GM21367 (cell line): ENCODE measurements at regions not wholly inside any gene's neighbourhood (a gene's known extent, or its start where the extent isn't known, plus 50 kb on each side); places are given as distances from the start of the nearest gene placed in this dataset.
"Not testable (repeated sequence)": the region's sequence is repeated elsewhere in the genome, so short reads cannot be mapped to it uniquely, and the experiment has no call there.

Source experiments
- ATAC-seq: cut with Tn5 transposase; IDR thresholded peaks from one replicate; pipeline ENCODE4 v1.9.1; 2021; ENCODE audit not compliant: unreplicated experiment

- no peak for ATAC-seq
Observed at GRCh38 chr4:110424144-110424543, 51.8 kb upstream of the ENPEP start.

- ATAC-seq, result no peak
Observed at GRCh38 chr4:110418641-110419040, 57.3 kb upstream of the ENPEP start.

DNA sequence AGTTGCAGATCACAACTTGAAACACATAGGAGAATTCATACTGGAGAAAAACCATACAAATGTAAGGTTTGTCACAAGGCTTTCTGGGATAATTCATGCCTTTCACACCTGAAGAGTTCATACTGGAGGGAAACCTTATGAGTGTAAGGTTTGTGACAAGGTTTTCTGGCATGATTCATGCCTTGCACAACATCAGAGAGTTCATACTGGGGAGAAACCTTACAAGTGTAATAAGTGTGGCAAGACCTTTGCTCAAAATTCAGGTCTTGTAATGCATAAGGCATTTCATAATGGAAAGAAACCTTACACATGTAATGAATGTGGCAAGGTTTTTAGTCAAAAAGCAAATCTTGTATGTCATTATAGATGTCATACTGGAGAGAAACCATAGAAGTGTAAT is 58.8 kb upstream of the ENPEP start:
- no peak for ATAC-seq

DNA sequence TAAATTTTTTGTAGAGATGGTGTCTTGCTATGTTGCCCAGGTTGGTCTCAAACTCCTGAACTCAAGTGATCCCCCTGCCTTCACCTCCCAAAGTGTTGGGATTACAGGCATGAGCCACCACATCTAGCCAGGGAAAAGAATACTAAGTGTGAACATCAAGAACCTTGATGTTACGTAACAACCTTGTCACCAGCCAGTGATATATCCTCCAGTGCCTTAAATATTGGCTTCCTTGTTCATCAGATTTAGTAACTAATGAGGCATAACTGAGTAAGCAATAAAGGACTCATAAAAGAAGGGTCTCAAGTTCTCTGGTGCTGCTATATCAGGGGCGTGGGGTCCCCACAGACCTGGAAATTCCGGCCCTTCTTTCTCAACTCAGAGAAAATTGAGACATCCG is 60.5 kb upstream of the ENPEP start:
- ATAC-seq, result no peak

DNA sequence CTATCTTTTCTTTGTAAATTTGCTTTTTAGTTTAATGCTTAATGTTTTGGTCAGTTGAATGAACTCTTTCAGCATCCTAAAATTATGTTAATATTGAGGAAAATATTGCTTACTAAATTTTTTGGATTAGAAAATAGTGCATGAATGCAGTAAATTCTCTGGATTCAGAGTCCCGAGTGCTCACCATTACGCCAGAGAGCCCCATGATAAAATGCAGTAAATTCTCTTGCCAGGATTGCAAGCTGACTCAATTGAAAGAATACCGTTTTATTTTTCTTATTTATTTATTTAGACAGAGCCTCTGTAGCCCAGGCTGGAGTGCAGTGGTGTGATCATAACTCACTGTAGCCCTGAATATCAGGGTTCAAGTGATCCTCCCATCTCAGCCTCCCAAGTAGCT is 60.9 kb upstream of the ENPEP start:
- no peak for ATAC-seq

- no peak for ATAC-seq
Observed at GRCh38 chr4:110414561-110414920, 61.4 kb upstream of the ENPEP start.

DNA sequence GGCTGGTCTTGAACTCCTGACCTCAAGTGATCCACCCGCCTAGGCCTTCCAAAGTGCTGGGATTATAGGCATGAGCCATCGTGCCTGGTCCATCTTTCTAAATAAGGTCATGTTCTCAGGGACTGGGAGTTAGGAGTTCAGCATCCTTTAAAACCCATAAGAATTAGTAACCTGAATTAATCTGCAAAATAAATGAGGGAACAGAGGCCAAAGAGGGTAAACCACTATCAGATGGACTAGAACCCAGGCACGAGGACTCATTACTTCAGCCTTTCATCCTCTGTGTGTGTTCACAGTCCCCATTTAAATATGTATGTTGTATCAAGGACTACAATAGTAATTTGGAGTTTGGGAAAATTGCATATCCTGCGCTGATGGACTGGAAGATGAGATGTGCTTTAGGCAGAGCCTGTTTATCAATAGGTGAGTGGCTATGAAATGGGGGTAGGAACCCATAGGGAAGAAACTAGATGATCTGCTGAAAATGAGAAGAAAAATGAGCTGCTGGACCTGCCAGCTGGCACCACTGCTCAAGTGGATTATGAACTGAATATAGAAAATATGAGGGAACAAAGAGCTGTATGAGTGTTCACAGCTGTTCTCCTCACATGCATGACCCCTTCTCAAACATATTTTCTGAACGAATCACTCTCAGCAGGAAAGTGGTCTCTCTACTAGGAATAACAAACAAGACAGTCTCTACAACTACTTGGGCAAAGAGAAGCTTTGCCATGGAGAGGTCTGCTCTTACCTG is 62.0 kb upstream of the ENPEP start:
- ATAC-seq, result not testable (repeated sequence)

- no peak for ATAC-seq
Observed at GRCh38 chr4:110412354-110413065, 63.4 kb upstream of the ENPEP start.

DNA sequence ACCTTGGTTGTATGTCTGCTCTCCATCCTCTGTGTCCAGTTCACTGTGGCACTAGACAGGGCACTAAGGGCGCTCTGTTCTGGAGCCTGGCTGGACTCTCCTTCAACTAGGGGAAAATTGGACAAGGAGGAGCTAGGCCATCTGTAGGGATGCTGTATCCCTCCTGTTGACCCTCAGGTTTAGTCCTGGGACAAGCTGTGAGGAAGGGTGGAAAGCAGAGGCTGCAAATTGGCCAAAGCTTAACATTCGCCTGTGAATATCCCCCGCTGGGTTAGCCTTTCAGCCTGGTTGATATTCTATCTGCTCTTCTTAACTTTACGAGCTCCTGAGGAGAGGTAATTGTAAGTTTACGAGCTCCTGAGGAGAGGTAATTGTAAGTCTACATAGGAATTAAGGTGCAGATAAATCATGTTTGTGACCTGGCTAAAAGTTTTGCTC is 64.4 kb upstream of the ENPEP start:
- ATAC-seq, result no peak

DNA sequence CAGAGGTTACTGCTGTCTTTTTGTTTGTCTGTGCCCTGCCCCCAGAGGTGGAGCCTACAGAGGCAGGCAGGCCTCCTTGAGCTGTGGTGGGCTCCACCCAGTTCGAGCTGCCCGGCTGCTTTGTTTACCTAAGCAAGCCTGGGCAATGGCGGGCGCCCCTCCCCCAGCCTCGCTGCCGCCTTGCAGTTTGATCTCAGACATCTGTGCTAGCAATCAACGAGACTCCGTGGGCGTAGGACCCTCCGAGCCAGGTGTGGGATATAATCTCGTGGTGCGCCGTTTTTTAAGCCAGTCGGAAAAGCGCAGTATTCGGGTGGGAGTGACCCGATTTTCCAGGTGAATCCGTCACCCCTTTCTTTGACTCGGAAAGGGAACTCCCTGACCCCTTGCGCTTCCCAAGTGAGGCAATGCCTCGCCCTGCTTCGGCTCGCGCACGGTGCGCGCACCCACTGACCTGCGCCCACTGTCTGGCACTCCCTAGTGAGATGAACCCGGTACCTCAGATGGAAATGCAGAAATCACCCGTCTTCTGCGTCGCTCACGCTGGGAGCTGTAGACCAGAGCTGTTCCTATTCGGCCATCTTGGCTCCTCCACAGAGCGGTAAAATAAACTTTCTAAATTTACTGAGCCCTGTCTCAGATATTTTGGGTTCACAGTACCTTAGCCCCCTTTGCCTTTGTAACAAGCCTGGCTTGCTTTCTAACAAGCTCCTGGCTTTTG is 64.9 kb upstream of the ENPEP start:
- not testable (repeated sequence) for ATAC-seq

DNA sequence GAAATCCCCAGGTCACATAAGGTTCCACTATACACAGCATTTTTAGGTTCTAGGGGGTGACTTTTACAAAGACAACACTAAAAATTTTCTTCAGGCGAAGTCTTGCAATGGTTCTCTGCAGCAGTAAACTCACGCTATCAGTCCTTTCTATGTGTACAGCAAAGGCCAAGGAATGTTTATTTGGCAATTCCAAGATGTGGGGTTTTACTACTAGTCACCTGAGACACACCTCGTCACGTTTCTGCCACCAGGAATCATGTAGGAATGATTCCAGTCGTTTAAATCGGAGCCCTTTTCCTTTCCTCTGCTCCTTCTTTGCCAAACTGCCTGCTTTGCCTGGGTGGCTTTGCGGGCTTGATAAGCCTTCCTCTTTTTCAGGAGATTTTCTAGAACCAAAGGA is 75.9 kb upstream of the ENPEP start:
- no peak for ATAC-seq

DNA sequence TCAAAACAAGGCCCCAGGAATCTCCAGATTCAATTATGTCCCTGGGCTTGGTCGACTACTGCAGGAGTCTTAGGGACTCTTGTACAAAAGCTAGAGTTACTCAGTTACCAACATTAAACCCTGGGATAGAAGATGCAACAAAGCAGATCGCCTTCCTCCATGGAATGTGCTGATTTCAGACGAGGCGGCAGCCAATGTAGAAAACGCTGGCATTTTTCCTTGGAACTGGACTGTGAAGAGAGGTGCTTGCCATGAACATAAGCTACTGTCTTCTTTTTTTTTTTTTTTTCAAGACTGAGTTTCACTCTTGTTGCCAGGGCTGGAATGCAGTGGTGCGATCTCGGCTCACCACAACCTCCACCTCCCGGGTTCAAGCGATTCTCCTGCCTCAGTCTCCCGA is 76.9 kb upstream of the ENPEP start:
- ATAC-seq, result not testable (repeated sequence)

DNA sequence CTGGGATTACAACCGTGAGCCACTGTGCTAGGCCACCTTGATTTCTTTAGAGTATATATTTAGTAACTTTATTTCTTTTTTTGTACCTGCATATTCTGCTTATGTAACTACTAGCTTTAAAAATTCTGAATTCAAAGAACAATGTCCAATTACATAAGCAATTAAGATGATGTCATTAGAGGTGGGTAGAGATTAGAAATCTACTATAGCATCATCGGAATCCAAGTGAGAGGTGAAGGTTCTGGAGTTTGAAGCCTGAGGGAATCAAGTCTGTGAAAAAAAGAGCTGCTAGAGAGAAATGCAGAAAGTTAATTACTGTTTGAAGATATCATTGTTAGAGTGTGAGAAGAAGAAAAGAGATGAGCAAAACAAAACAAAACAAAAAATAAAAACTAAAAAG is 79.0 kb upstream of the ENPEP start:
- ATAC-seq, result no peak

DNA sequence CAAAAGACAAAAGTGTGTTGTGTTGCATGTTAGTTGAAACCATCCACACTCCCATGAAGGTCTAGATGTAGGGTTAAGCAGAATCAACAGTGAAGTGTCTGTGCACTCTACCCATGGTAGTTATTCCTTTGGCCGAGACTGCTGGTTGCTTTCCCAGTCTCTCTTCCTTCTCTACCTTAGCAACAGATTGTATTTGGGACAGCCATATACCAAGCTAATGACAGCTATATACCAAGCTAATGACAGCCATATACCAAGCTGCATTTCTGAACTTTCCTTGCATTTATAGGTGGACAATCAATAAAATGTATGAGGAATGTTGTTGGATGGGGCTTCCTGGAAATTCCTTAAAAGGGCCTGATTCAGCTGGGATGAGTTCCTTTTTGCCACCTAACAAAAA is 80.5 kb upstream of the ENPEP start:
- ATAC-seq, result no peak

GRCh38 chr4:110394871-110395270 is 81.1 kb upstream of the ENPEP start:
- no peak for ATAC-seq

DNA sequence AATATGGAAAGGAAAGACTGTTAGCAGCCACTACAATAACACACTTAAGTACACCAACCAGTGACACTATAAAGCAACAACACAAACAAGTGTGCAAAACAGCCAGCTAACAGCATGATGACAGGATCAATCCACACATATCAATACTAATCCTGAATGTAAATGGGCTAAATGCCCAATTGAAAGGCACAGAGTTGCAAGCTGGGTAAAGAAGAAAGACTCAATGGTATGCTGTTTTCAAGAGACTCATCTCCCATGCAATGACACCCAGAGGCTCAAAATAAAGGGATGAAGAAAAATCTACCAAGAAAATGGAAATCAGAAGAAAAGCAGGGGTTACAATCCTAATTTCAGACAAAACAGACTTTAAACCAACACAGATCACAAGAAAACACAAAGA is 94.2 kb upstream of the ENPEP start:
- ATAC-seq, result no peak

DNA sequence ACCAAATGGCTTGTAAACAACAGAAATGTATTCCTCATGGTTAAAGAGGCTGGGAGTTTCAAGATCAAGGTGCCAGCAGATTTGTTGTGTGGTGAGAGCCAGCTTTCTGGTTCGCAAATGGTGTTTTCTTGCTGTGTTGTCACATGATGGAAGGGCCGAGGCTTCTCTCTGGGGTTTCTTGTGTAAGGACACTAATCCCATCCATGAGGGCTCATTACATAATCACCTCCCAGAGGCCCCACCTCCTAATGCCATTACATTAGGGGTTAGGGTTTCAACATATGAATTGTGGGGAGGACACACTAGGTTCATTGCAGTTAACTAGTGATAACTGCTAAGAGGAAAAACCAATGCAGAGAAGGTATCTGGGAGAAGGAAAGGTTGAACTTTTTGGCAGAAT is 103.5 kb upstream of the ENPEP start:
- no peak for ATAC-seq

GRCh38 chr4:110371016-110371770 is 104.8 kb upstream of the ENPEP start:
- no peak for ATAC-seq

DNA sequence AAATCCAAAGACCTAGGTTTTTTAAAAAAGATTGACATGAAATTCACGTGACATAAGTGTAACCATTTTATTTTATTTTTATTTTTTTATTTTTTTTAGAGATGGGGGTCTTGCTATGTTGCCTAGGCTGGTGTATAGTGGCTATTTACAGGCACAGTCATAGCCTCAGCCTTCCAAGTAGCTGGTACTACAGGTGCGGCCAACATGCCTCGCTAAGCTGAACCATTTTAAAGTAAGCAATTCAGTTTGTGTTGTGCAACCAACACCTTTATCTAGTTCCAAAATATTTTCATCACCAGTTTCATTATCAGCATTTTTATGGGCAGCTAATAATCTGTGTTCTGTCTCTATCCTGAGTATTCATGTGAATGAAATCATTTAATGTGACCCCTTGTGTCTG is 107.5 kb upstream of the ENPEP start:
- no peak for ATAC-seq

GRCh38 chr4:110367156-110367555 is 108.8 kb upstream of the ENPEP start:
- ATAC-seq, result no peak

DNA sequence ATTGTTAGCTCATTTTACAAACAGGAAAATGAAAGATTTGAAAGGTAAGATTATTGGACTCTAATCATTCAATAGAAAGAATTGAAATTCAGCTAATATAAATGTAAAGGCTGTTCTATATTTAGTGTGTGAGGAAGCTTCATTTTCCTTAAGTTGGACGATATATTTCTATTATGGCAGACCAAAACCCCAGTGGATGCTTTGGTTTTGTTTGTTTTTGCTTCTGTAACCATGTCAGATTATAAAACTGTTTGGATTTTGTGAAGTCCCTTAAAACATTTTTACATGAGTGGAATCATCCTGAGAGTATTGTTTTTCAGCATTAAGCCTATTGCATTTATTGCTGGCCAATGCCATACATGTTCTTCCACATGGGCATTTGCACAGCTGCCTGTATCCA is 110.2 kb upstream of the ENPEP start:
- ATAC-seq, result no peak
